ENCODE measurements at regions not wholly inside any gene's neighbourhood (a gene's known extent, or its start where the extent isn't known, plus 50 kb on each side); places are given as distances from the start of the nearest gene placed in this dataset.

DNA sequence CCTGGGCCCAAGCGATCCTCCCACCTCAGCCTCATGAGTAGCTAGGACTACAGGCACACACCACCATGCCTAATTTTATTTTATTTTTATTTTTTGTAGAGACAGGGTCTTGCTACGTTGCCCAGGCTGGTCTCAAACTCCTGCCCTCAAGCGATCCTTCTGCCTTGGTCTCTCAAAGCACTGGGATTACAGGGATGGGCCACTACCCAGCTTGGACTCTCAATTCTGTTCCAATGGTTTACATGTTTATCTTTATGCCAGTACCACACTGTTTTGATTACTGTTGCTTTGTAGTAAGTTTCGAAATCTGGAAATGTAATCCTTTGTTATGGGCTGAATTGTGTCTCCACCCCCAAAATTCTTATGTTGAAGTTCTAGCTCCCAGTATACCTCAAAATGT, 88.4 kb upstream of the TARDBP start:
- no peaks in the 10 kb centered on the region for H3K27me3 ChIP-seq (ENCODE audit: control insufficient read depth, insufficient read depth, low read length, poor library complexity, severe bottlenecking)

GRCh38 chr1:10928654-10929053, 83.8 kb upstream of the TARDBP start:
- Histone ChIP-seq H3K27ac (ENCODE audit: low read depth, low read length) (no peak overlapping the region), H3K9ac (ENCODE audit: extremely low read depth, low read length, poor library complexity, severe bottlenecking) (no peak overlapping the region), H3K9me3 (ENCODE audit: control insufficient read depth, low read length) (peaks cover 10% of the 10 kb centered on the region), H3K36me3 (ENCODE audit: control insufficient read depth, insufficient read depth, low read length) (no peaks in the 10 kb centered on the region), H3K27me3 (ENCODE audit: control insufficient read depth, insufficient read depth, low read length, poor library complexity, severe bottlenecking) (no peaks in the 10 kb centered on the region), H3K4me1 (ENCODE audit: control insufficient read depth, insufficient read depth, low read length) (no peaks in the 10 kb centered on the region), H3K4me3 (ENCODE audit: low read length) (no peak overlapping the region)
- TF ChIP-seq CTCF (conservative IDR thresholded peaks at IDR 0.05): no peak
- Mint-ChIP-seq H3K9me3 (peaks cover 13% of the 10 kb centered on the region), H3K27me3 (ENCODE audit: insufficient read depth) (peaks cover 2% of the 10 kb centered on the region), H3K4me1 (no peaks in the 10 kb centered on the region), H3K4me3 (no peak overlapping the region), H3K36me3 (ENCODE audit: low read depth) (peaks cover 2% of the 10 kb centered on the region), H3K27ac (no peak overlapping the region)
- WGBS, 2 experiments (ENCODE audit: insufficient coverage in 1 of 2, insufficient read length in 1 of 2): 91 to 92% methylated on average over 4 of the region's 4 CpGs
- DNase-seq: no peak

More for the DNA sequence above, 88.4 kb upstream of the TARDBP start:
- H3K27me3 Mint-ChIP-seq (ENCODE audit: insufficient read depth): no peaks in the 10 kb centered on the region
- no peaks in the 10 kb centered on the region for H3K4me1 Mint-ChIP-seq
- no peak overlapping the region for H3K4me3 Mint-ChIP-seq
- H3K9me3 ChIP-seq (ENCODE audit: control insufficient read depth, low read length): peaks cover 9% of the 10 kb centered on the region
- WGBS, 2 experiments (ENCODE audit: insufficient coverage in 1 of 2, insufficient read length in 1 of 2): 93 to 100% methylated on average over 3 to 4 of the region's 4 CpGs
- H3K9me3 Mint-ChIP-seq: peaks cover 8% of the 10 kb centered on the region
- no peak overlapping the region for H3K9ac ChIP-seq (ENCODE audit: extremely low read depth, low read length, poor library complexity, severe bottlenecking)
- H3K4me1 ChIP-seq (ENCODE audit: control insufficient read depth, insufficient read depth, low read length): no peaks in the 10 kb centered on the region
- no peak overlapping the region for H3K4me3 ChIP-seq (ENCODE audit: low read length)
- H3K27ac ChIP-seq (ENCODE audit: low read depth, low read length): no peak overlapping the region
- TF ChIP-seq CTCF (conservative IDR thresholded peaks at IDR 0.05): no peak
- no peak for DNase-seq
- H3K36me3 ChIP-seq (ENCODE audit: control insufficient read depth, insufficient read depth, low read length): no peaks in the 10 kb centered on the region
- H3K36me3 Mint-ChIP-seq (ENCODE audit: low read depth): peaks cover 1% of the 10 kb centered on the region
- H3K27ac Mint-ChIP-seq: no peak overlapping the region

GRCh38 chr1:10932088-10932487, 80.4 kb upstream of the TARDBP start:
- H3K36me3 ChIP-seq (ENCODE audit: control insufficient read depth, insufficient read depth, low read length): no peaks in the 10 kb centered on the region
- no peak overlapping the region for H3K9ac ChIP-seq (ENCODE audit: extremely low read depth, low read length, poor library complexity, severe bottlenecking)
- no peak overlapping the region for H3K4me3 ChIP-seq (ENCODE audit: low read length)
- no peak overlapping the region for H3K4me3 Mint-ChIP-seq
- WGBS, 2 experiments (ENCODE audit: insufficient coverage in 1 of 2, insufficient read length in 1 of 2): 93 to 98% methylated on average over 5 to 6 of the region's 6 CpGs
- peaks cover 2% of the 10 kb centered on the region for H3K27me3 Mint-ChIP-seq (ENCODE audit: insufficient read depth)
- no peak overlapping the region for H3K27ac ChIP-seq (ENCODE audit: low read depth, low read length)
- no peaks in the 10 kb centered on the region for H3K4me1 ChIP-seq (ENCODE audit: control insufficient read depth, insufficient read depth, low read length)
- H3K9me3 ChIP-seq (ENCODE audit: control insufficient read depth, low read length): peaks cover 10% of the 10 kb centered on the region
- H3K9me3 Mint-ChIP-seq: peaks cover 13% of the 10 kb centered on the region
- no peak overlapping the region for H3K27ac Mint-ChIP-seq
- DNase-seq: no peak
- TF ChIP-seq CTCF (conservative IDR thresholded peaks at IDR 0.05): no peak
- peaks cover 2% of the 10 kb centered on the region for H3K36me3 Mint-ChIP-seq (ENCODE audit: low read depth)
- H3K4me1 Mint-ChIP-seq: peaks cover 4% of the 10 kb centered on the region
- no peaks in the 10 kb centered on the region for H3K27me3 ChIP-seq (ENCODE audit: control insufficient read depth, insufficient read depth, low read length, poor library complexity, severe bottlenecking)

All from endodermal cell (in vitro differentiated cells).